ENCODE measurements at regions not wholly inside any gene's neighbourhood (a gene's known extent, or its start where the extent isn't known, plus 50 kb on each side); places are given as distances from the start of the nearest gene placed in this dataset.

DNA sequence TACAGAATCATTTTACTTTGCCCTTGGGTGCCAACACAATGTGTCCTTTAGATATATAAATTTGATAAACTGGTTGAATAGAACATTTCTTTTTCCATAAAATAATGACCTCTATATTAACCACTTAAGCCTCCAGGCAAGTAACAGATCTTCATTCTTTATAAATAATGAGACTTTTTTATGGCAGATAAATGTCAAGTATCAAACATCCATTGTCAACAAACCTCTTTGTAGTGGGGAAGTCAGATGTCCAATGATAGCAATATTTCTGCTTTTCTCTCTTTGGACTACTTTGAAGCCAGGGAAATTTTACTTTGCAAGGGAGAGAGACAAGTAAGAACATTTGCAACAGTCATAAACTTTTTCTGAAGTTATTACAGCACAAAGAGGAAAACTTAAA, 841.2 kb downstream of the CDH8 start:
- TF ChIP-seq POLR2AphosphoS5 (IDR thresholded peaks at IDR 0.05; ENCODE audit: low read depth, low read length) (no peak), POLR2A (IDR thresholded peaks at IDR 0.05; ENCODE audit: low read depth, low read length) (no peak), TAF1 (IDR thresholded peaks at IDR 0.05; ENCODE audit: borderline replicate concordance, low read depth, low read length) (no peak)

Data from GM12892 (cell line).